Stimulated activated CD4-positive, alpha-beta T cell treated with anti-CD3 and anti-CD28 coated beads, TNF-alpha, amount 100 ng/mL, for 24 hours (primary cell): ENCODE measurements at regions not wholly inside any gene's neighbourhood (a gene's known extent, or its start where the extent isn't known, plus 50 kb on each side); places are given as distances from the start of the nearest gene placed in this dataset.

ENCODE experiments used
- DNase-seq, 3 experiments: peaks; one replicate each; pipeline ENCODE4 v3.0.0-alpha.2; 2020; ENCODE audit warnings: low read depth in 3 of 3

- no peak for DNase-seq
Observed at GRCh38 chr20:52490711-52491430, 299.3 kb upstream of the ZFP64 start.

GRCh38 chr20:52484438-52484837 is 292.9 kb upstream of the ZFP64 start:
- no peak for DNase-seq

DNA sequence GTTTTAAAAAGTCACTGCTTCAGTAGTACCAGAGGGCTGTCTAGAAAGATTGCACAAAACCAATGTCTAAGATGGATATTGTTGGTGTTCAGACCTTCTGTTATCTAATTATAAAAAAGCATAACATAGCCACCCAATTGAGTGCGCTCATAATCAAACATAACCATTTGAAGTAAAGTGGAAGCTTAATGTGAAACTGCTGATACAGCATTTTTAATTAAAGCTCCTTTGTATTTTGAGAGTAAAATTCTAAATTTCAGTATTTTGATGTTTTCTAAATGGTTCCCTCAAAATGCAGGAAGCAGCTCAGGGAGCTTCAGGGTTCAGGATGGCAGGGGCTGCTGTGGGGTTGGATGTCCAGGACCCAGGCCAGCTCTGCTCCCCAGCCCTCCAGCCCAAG is 291.8 kb upstream of the ZFP64 start:
- DNase-seq: no peak

DNA sequence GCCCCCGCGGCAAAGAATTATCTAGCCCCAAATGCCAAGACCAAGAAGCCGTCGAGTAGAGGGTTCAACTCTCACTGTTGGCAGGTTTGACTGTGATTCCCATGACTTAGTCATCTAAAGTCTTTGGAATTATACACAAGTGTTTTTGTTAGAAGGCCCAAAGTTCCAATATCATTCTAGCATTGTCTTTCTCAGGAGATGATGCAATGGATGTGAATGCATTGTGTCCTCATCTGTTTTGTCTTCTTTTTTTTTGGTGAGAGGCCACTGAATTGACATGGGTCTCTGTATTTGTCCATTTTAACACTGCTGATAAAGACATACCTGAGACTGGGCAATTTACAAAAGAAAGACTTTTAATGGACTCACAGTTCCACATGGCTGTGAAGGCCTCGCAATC is 290.5 kb upstream of the ZFP64 start:
- DNase-seq: no peak

- DNase-seq: no peak
Observed at GRCh38 chr20:52481443-52481842, 289.9 kb upstream of the ZFP64 start.

DNA sequence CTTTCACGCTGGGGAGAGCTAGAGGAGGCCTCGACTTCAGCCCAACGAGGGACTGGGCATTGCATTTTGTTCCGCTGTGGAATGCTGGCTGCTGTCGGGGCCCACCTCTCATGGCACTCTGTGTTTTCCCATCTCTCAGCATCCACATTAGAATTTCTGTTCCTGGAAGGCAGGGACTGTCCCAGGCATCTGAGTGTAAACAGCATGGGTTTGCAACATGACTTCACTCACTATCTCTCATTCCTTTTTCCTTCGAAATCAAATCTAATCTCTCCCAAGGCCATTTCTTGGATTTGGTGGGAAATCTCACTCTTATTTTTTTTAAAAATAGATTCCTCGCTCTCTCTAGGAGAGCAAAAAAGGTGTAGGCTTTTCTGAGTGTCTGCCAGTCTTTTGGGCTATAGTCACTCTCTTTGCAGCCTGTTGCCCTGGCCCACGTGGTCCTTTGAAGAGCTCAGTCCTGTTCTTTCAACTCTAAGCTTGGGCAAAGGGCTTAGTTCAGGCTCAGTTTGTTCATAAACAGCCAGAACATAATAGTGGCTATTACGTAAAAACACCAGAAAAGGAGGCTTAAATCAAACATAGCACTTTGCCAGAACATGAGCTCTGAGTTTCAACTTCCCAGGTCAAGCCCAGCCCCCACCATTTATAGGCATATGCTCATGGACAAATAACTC is 284.6 kb upstream of the ZFP64 start:
- no peak for DNase-seq

GRCh38 chr20:52473186-52473585 is 281.6 kb upstream of the ZFP64 start:
- no peak for DNase-seq

DNA sequence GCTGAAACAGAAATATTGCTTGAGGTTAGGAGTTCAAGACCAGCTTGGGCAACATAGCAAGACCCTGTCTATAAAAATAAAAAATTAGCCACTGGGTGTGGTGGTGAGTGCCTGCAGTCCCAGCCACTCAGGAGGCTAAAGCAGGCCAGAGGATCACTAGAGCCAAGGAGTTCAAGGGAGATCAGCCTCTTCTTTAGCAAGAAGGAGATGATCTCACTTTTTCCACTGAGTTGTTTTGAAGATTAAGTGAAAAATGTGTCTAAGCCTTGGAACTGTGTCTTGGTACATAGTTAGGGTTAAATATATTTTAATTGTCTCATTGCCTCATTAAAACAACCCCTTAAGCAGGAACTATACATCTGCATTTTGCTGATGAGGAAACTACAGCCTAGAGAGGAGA is 279.0 kb upstream of the ZFP64 start:
- DNase-seq: no peak

- no peak for DNase-seq
Observed at GRCh38 chr20:52469128-52469527, 277.5 kb upstream of the ZFP64 start.

GRCh38 chr20:52465991-52466390 is 274.4 kb upstream of the ZFP64 start:
- no peak for DNase-seq

GRCh38 chr20:52461582-52461981 is 270.0 kb upstream of the ZFP64 start:
- DNase-seq: no peak

GRCh38 chr20:52459150-52459549 is 267.6 kb upstream of the ZFP64 start:
- DNase-seq: no peak

GRCh38 chr20:52457826-52458225 is 266.2 kb upstream of the ZFP64 start:
- no peak for DNase-seq

GRCh38 chr20:52454660-52455059 is 263.1 kb upstream of the ZFP64 start:
- DNase-seq: no peak

- DNase-seq: no peak
Observed at GRCh38 chr20:52448513-52449232, 257.1 kb upstream of the ZFP64 start.

DNA sequence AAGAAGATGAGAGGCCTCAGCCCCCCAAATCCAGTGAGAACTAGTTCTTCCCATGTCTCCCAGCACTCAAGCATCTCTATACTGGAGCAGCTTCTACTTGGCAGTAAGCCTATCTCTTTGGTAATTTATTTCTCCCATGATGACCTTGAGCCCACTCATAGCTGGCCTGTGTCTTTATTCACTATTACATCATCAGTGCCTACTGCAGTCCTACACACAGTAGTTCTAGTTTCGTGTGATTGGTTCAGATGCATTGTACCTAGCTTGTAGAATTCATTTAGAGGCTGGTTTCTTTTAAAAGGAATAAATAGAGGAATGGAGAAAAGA is 255.6 kb upstream of the ZFP64 start:
- DNase-seq: no peak

GRCh38 chr20:52446421-52447224 is 255.0 kb upstream of the ZFP64 start:
- DNase-seq: no peak

DNA sequence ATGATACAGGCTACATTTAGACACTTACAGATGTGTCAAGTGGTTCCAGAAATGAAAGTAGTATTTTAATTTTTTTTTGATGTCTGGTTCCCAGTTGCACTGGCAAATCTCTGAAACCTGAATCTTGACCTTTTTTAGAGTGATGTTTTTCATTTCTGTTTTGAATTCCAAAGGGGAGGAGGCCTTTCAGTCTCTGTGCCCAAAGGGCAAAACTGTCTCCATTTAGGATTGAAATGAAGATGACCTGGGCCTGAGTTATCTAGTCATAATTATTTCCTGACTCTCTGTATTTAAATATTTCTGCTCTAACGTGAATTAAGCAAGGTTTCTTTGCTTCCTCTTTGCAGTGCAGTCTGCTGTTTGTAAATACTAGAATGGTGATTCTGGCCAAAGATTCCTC is 252.9 kb upstream of the ZFP64 start:
- no peak for DNase-seq

DNA sequence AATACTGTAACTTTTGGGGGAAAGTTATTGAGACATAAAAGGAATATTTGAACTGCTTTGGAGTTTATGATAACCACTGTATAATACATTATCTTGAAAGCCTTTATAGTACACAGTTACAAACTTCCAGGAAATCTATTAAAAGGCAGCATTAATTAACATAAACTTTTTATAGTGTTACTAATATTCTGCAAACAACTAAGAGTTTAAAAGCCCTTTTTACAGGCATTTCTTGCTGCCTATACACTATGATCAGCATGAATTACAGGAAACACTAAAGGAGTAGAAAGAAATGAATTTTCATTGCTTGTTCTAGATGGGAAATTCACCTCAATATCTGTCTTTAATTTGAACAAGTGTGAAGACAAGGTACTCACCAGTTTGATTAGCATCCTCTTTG is 252.3 kb upstream of the ZFP64 start:
- no peak for DNase-seq

- DNase-seq: no peak
Observed at GRCh38 chr20:52441710-52442109, 250.1 kb upstream of the ZFP64 start.

GRCh38 chr20:52439375-52439774 is 247.8 kb upstream of the ZFP64 start:
- no peak for DNase-seq

- no peak for DNase-seq
Observed at GRCh38 chr20:52438326-52438963, 246.9 kb upstream of the ZFP64 start.
